ENCODE measurements at regions not wholly inside any gene's neighbourhood (a gene's known extent, or its start where the extent isn't known, plus 50 kb on each side); places are given as distances from the start of the nearest gene placed in this dataset.

GRCh38 chr14:105818712-105819005 lies 292.3 kb downstream of the TMEM121 start:
- TF ChIP-seq TAF1 (IDR thresholded peaks at IDR 0.05; ENCODE audit: low read depth) = no peak
- no peak for TF ChIP-seq FOXM1 (IDR thresholded peaks at IDR 0.05; ENCODE audit: borderline replicate concordance, low read depth)
- TF ChIP-seq RAD21 (IDR thresholded peaks at IDR 0.05; ENCODE audit: low read depth) = no peak
- TF ChIP-seq ZBTB7A (IDR thresholded peaks at IDR 0.05; ENCODE audit: low read depth) = no peak
